ENCODE measurements at regions not wholly inside any gene's neighbourhood (a gene's known extent, or its start where the extent isn't known, plus 50 kb on each side); places are given as distances from the start of the nearest gene placed in this dataset.

DNA sequence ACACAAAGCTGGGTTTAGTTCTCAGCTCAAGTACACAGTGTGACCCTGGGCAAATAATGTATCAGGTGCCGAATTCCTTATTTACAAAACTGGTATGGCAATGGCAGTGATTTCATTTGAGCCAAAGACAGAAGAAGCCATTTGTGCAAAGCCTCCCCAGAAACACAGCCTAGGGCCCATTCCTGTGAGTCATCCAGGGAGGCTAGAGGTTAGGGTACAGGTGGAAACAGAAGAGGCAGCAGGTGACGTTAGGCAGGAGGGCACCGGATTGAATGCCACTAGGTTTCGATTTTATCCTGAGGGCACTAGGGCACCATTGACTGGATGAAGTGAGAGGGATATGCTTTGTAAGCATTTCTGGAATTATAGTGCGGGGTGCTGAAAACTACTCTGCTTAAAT is 766.9 kb upstream of the NR2F2 start:
- no peak for DNase-seq (ENCODE audit: low spot score)

DNA sequence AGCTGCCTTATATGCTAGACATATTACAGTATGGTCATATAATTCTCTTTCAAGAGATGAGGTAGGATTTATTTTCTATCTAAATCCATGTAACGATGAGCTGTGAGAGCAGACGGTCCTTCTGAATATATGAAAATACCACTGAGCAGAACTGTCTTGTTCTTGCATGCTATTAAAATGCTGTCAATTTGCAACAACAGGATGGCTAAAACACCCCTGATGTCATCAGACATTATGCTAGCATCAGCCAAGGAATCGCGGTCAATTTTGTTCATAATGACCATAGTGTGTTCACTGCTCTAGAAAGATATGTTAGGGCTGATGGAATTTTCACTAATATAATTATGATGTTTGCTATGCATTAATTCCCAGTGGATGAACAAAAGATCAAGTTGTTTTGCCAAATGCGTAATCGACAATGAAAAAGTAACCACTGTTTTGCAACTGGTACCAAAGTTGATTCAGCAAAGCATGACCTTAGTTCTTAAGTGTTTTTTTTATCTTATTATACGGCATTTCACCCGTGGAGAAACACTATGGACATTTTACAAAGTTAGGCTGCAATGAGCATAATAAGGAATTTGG is 765.4 kb upstream of the NR2F2 start:
- no peak for DNase-seq (ENCODE audit: low spot score)

GRCh38 chr15:95565690-95566089 is 764.8 kb upstream of the NR2F2 start:
- DNase-seq (ENCODE audit: low spot score), result no peak

DNA sequence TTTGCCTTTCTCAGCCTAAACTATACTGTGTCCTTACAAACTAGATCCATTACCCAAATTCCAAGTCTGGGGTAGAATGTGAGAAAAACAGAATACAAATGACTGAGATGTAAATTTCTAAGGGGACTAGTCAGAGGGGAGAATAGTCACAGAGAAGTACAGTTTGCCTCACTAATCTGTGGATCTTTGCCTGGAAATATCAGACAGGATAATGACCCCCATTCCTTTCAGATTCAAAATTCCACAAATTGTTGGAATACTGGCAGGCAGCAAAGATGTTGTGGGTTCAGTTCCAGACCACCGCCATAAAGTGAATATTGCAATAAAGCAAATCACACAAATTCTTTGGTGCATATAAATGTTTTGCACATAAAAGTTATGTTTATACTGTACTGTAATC is 762.8 kb upstream of the NR2F2 start:
- DNase-seq (ENCODE audit: low spot score), result no peak

DNA sequence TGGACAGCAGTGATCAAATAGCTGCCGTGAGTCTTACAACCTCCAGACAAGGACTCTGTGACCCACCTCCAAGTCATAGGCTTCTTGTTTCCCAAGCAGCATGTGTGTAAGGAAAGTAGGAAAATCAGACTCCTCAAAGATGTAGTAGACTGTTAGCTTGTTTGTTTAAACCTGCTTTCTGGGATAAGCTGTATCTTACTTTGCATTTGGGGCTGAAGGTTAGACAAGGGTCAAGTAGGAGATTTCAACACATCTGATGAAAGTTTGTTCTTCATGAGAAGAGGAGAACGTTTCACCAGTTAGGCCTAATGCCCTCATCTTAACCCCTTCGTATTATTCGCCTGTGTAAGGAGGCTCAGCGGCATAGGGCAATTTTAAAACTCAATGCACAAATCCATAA is 756.4 kb upstream of the NR2F2 start:
- DNase-seq (ENCODE audit: low spot score), result no peak

GRCh38 chr15:95577927-95578326 is 752.6 kb upstream of the NR2F2 start:
- no peak for DNase-seq (ENCODE audit: low spot score)

DNA sequence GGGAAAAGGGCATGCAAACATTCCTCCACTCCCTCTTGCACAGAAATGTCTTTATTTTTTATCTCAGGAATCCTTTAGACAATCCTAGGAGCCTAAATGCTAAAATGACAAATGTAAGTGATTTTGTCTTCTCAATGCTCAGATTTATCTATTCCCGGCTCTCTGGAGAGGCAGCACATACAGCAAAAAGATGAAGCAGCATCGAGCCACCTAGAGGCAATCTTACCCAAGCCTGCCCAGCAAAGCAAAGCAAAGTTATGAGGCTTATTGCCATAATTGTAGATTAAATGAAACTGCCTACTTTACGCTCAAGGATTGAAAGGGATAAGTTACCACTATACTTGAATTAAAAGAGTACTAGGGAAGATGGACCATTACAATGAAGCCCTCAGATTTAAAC is 750.4 kb upstream of the NR2F2 start:
- DNase-seq (ENCODE audit: low spot score), result no peak

DNA sequence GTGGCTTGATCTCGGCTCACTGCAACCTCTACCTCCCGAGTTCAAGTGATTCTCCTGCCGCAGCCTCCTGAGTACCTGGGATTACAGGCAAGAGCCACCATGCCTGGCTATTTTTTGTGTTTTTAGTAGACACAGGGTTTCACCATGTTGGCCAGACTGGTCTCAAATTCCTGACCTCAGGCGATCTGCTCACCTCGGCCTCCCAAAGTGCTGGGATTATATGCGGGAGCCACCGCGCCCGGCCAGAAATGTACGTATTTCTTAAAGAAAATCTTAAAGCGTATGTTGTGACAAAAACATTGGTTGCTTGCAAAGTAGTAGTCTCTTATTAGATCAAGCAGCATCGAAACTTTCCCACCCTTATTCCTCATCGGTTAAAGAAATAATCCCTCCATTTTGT is 748.9 kb upstream of the NR2F2 start:
- DNase-seq (ENCODE audit: low spot score), result no peak

GRCh38 chr15:95584088-95584487 is 746.4 kb upstream of the NR2F2 start:
- no peak for DNase-seq (ENCODE audit: low spot score)

DNA sequence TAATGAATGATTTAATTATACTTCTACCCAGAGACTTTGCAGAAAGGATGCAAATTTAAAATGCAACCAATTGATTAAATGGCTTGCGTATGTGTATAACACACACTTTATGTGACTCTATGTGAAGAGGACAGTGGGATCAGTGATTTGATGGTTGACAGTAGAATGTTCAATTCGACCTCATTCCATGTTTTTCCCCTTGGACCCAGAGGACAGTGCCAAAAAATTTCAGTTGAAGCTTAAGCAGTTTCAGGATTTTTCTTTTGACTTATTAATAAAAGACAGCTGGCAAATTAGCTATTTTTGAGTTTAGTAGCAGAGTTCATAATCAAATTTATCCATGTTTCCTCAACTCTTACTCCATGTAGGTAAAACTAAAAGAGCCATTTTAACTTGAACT is 742.4 kb upstream of the NR2F2 start:
- no peak for DNase-seq (ENCODE audit: low spot score)

DNA sequence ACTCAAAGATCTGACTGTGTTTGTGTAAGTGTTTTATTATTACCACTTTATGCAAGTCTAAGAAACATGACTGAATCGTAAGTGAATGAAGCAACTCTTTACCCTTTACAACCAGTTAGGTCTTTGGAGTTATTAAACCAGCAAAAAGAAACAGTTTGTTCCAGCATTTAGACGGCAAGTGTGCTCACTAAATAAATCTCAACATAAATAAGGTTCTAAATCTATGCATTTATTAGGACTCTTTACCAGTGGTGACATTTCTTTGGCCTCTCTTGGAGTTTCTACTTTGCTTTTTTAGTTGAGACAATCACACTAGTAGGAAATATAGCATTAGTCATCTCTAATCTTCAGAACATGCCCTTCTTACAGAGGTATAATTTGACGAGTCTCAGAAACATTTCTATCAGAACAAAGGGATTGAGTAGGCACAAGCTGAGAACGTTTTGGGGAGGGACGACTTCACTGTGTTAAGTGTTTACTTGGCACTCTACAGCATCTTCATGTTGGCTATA is 739.9 kb upstream of the NR2F2 start:
- no peak for DNase-seq (ENCODE audit: low spot score)

GRCh38 chr15:95591270-95591669 is 739.2 kb upstream of the NR2F2 start:
- no peak for DNase-seq (ENCODE audit: low spot score)

- DNase-seq (ENCODE audit: low spot score), result no peak
These were observed 738.6 kb upstream of the NR2F2 start for GRCh38 chr15:95591886-95592285.

DNA sequence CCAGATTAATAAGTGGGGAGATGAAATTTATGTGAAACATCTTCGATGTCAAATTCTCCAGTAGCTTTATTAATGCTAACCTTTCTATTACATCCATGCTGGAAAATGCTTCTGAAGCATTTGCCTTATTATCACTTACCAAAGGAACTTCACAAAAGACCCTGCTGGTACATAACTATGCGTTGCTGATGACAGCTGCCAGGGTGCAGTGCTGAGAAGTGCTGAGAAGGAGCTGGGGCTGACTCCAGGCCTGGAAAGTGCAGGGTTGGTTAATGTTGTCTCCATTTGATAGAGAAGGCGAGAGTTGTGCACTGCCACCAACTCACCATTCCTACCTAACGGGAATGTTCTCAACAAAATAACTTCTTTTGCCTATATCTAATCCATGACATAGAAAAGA is 736.0 kb upstream of the NR2F2 start:
- DNase-seq (ENCODE audit: low spot score), result no peak

DNA sequence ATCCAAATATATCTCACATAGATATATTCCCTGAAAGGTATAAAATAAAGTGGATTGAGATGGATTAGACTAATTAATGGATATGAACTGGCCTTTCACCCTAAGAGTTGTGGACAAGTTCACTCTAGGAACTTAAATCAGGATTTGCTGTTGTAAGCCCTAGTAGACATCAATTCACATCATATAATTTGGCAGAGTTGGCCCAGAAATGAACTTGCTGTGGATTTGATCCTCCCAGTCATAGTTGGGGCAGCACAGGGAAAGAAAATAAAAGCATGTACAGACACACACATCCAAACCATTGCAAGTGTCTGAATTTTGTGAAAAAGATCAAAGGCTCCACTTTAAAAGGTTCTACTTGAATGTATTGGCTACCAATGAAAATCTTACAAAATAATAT is 734.7 kb upstream of the NR2F2 start:
- no peak for DNase-seq (ENCODE audit: low spot score)

DNA sequence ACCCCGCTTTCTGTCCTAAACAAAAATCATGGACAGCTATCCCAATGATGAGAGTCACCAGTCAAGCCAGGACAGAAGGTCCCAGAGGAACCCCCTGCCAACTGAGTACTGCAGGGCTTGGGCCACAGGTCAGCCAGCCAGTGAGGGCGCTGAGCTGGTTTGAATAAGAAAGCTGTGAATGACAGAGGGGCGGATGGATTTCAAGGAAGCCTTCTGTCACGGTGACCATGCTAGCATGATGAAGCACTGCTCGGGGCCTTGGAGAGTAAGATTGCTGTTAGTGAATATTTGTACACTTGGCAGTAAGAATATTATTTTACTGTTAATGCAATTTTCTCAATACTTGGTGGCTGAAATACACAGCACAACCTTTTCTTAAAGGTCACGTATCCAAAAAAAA is 734.0 kb upstream of the NR2F2 start:
- no peak for DNase-seq (ENCODE audit: low spot score)

DNA sequence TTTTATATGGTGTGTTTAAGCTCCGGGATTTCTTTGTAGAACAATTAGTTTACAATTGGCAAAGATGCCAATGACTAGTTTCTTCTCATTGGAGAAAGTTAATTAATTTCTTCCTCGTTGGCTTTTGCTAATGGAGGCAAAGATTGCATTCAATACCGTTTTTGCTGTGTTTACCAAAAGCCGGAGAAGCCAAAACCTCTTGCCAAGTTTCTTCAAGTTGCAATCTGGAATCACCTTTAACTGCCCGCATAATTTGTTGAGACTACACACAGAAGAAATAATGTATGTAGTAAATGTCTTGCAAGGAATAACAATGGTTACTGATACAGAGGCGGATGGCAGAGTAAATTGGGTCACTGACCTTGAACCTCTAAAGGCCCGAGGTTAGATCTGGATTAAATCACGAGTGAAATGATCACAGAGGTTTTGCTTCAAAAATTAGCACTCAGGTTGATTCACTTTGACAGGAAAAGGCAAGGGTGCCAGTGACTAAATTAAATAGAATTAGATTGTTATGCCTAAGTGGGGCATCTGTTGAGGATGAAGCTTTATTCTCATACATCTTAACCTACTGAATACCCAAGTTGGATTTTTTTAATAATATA is 732.1 kb upstream of the NR2F2 start:
- DNase-seq (ENCODE audit: low spot score), result no peak

DNA sequence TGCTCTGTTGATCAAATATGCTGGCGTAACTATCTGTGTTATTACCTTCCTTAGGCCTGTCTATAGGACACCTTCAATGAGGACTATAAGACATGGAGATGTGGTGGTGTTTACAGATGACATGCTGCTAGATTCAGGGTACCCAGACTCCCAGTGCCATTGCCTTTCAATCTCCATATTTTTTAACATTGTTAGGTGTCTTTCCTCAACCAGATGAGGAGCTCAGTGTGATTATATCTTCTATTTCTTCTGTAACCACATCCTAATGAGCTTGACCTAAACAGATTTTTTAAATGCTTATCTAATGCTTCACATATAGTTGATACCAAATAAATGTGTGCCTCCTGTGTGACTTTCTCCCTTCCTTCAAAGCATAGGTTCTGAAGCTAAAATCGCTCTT is 730.1 kb upstream of the NR2F2 start:
- DNase-seq (ENCODE audit: low spot score), result no peak

- no peak for DNase-seq (ENCODE audit: low spot score)
These were observed 729.6 kb upstream of the NR2F2 start for GRCh38 chr15:95600884-95601283.

GRCh38 chr15:95601525-95601924 is 729.0 kb upstream of the NR2F2 start:
- no peak for DNase-seq (ENCODE audit: low spot score)

- DNase-seq (ENCODE audit: low spot score), result peak; percentile 29
These were observed 726.7 kb upstream of the NR2F2 start for GRCh38 chr15:95603802-95604201.

- DNase-seq (ENCODE audit: low spot score), result no peak
These were observed 725.9 kb upstream of the NR2F2 start for GRCh38 chr15:95604634-95605036.

- DNase-seq (ENCODE audit: low spot score), result no peak
These were observed 725.4 kb upstream of the NR2F2 start for GRCh38 chr15:95605098-95605497.

- DNase-seq (ENCODE audit: low spot score), result no peak
These were observed 723.9 kb upstream of the NR2F2 start for GRCh38 chr15:95606551-95606950.

All from COLO829 (cell line).